ENCODE measurements at regions not wholly inside any gene's neighbourhood (a gene's known extent, or its start where the extent isn't known, plus 50 kb on each side); places are given as distances from the start of the nearest gene placed in this dataset.
"Not testable (repeated sequence)": the region's sequence is repeated elsewhere in the genome, so short reads cannot be mapped to it uniquely, and the experiment has no call there.

DNA sequence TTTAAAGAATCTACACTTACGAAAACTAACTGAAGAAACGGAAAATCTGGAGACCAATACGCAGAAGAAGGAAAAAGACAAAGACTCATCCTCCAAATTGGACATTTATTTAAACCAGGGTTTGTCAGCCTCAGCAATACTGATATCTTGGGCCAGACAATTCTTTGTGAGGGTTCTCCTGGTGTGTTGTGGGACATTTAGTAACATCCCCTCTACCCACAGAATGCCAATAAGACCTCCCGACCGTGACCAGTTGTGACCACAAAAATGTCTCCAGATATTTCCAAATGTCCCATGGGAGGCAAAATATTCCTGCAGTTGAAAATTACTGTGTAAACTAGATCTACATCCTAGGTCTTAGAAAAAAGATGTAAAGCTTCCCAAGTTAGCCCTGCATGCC is 50.3 kb upstream of the ZSCAN2 start:
- not testable (repeated sequence) for DNase-seq
